ENCODE measurements at regions not wholly inside any gene's neighbourhood (a gene's known extent, or its start where the extent isn't known, plus 50 kb on each side); places are given as distances from the start of the nearest gene placed in this dataset.

- TF ChIP-seq CTCF (IDR thresholded peaks at IDR 0.05) = no peak
- Mint-ChIP-seq H3K27me3 (ENCODE audit: low read depth, poor library complexity) (peaks cover 2% of the 10 kb centered on the region), H3K27ac (no peak overlapping the region)
Measured at GRCh38 chr1:61579802-61580201, 145.1 kb downstream of the TM2D1 start.

GRCh38 chr1:61572046-61572445 lies 152.9 kb downstream of the TM2D1 start:
- Mint-ChIP-seq H3K4me1 (no peaks in the 10 kb centered on the region), H3K4me3 (no peak overlapping the region), H3K27me3 (ENCODE audit: low read depth, poor library complexity) (peaks cover 7% of the 10 kb centered on the region), H3K27ac (no peak overlapping the region), H3K36me3 (ENCODE audit: low read depth) (no peaks in the 10 kb centered on the region), H3K9me3 (peaks cover 9% of the 10 kb centered on the region)
- TF ChIP-seq CTCF (IDR thresholded peaks at IDR 0.05) = no peak
- DNase-seq = no peak

More at GRCh38 chr1:61579802-61580201, 145.1 kb downstream of the TM2D1 start:
- Mint-ChIP-seq H3K4me1 (no peaks in the 10 kb centered on the region), H3K4me3 (no peak overlapping the region), H3K9me3 (peaks cover 20% of the 10 kb centered on the region), H3K36me3 (ENCODE audit: low read depth) (no peaks in the 10 kb centered on the region)
- DNase-seq = no peak

GRCh38 chr1:61570191-61570590 lies 154.8 kb downstream of the TM2D1 start:
- peaks cover 7% of the 10 kb centered on the region for H3K27me3 Mint-ChIP-seq (ENCODE audit: low read depth, poor library complexity)
- no peak for DNase-seq
- H3K36me3 Mint-ChIP-seq (ENCODE audit: low read depth) = no peaks in the 10 kb centered on the region
- H3K27ac Mint-ChIP-seq = no peak overlapping the region
- TF ChIP-seq CTCF (IDR thresholded peaks at IDR 0.05) = no peak
- H3K4me1 Mint-ChIP-seq = no peaks in the 10 kb centered on the region
- H3K9me3 Mint-ChIP-seq = peaks cover 19% of the 10 kb centered on the region
- H3K4me3 Mint-ChIP-seq = no peak overlapping the region

- H3K27me3 Mint-ChIP-seq (ENCODE audit: low read depth, poor library complexity) = peaks cover 6% of the 10 kb centered on the region
- no peak for DNase-seq
- H3K4me1 Mint-ChIP-seq = no peaks in the 10 kb centered on the region
- peaks cover 12% of the 10 kb centered on the region for H3K9me3 Mint-ChIP-seq
- no peak overlapping the region for H3K4me3 Mint-ChIP-seq
- H3K36me3 Mint-ChIP-seq (ENCODE audit: low read depth) = no peaks in the 10 kb centered on the region
- no peak overlapping the region for H3K27ac Mint-ChIP-seq
- no peak for TF ChIP-seq CTCF (IDR thresholded peaks at IDR 0.05)
Measured at GRCh38 chr1:61569303-61569621, 155.7 kb downstream of the TM2D1 start.

GRCh38 chr1:61568460-61569302 lies 156.3 kb downstream of the TM2D1 start:
- H3K9me3 Mint-ChIP-seq = peaks cover 12% of the 10 kb centered on the region
- no peak for DNase-seq
- TF ChIP-seq CTCF (IDR thresholded peaks at IDR 0.05) = no peak
- no peak overlapping the region for H3K4me3 Mint-ChIP-seq
- H3K4me1 Mint-ChIP-seq = no peaks in the 10 kb centered on the region
- no peaks in the 10 kb centered on the region for H3K36me3 Mint-ChIP-seq (ENCODE audit: low read depth)
- no peak overlapping the region for H3K27ac Mint-ChIP-seq
- peaks cover 6% of the 10 kb centered on the region for H3K27me3 Mint-ChIP-seq (ENCODE audit: low read depth, poor library complexity)

GRCh38 chr1:61566177-61566576 lies 158.8 kb downstream of the TM2D1 start:
- Mint-ChIP-seq H3K36me3 (ENCODE audit: low read depth) (no peaks in the 10 kb centered on the region), H3K27me3 (ENCODE audit: low read depth, poor library complexity) (peaks cover 3% of the 10 kb centered on the region), H3K4me1 (no peaks in the 10 kb centered on the region), H3K4me3 (no peak overlapping the region), H3K9me3 (peaks cover 12% of the 10 kb centered on the region), H3K27ac (no peak overlapping the region)
- no peak for DNase-seq
- no peak for TF ChIP-seq CTCF (IDR thresholded peaks at IDR 0.05)

Measured in nephron progenitor cell (in vitro differentiated cells).